ENCODE measurements at regions not wholly inside any gene's neighbourhood (a gene's known extent, or its start where the extent isn't known, plus 50 kb on each side); places are given as distances from the start of the nearest gene placed in this dataset.

GRCh38 chr13:94778986-94779385 lies 66.6 kb upstream of the SOX21 start:
- no peaks in the 10 kb centered on the region for H3K79me1 ChIP-seq (replicated peaks; ENCODE audit: low read length, poor library complexity, severe bottlenecking)
- no peak overlapping the region for H3K27ac ChIP-seq (ENCODE audit: low read length, poor library complexity, severe bottlenecking)
- no peak overlapping the region for H2BK15ac ChIP-seq (ENCODE audit: low read depth, poor library complexity, severe bottlenecking)
- H3K4me3 ChIP-seq (ENCODE audit: insufficient read depth in 1 of 2, low read depth in 1 of 2, low read length in 2 of 2), result no peak overlapping the region
- H3K9me3 ChIP-seq (ENCODE audit: control insufficient read depth, low read length), result no peaks in the 10 kb centered on the region
- H3K4me1 ChIP-seq (ENCODE audit: control insufficient read depth, insufficient read depth, low read depth, low read length), result no peaks in the 10 kb centered on the region
- WGBS, result 93% methylated on average over 4 of the region's 5 CpGs
- no peak overlapping the region for H2BK12ac ChIP-seq (ENCODE audit: low read length in 2 of 2)
- no peak overlapping the region for H3K14ac ChIP-seq (ENCODE audit: low read length in 2 of 2)
- no peak overlapping the region for H2AFZ ChIP-seq (ENCODE audit: low read depth, low read length)
- no peak overlapping the region for H2BK120ac ChIP-seq (ENCODE audit: low read depth, low read length)
- H2BK5ac ChIP-seq (ENCODE audit: low read depth, low read length, poor library complexity, severe bottlenecking), result no peak overlapping the region
- H4K8ac ChIP-seq (ENCODE audit: low read length), result no peak overlapping the region
- H2AK5ac ChIP-seq (ENCODE audit: low read length, severe bottlenecking), result no peak overlapping the region
- DNase-seq, result no peak
- no peak overlapping the region for H4K91ac ChIP-seq (ENCODE audit: low read length)
- H3K4me2 ChIP-seq (ENCODE audit: low read length, poor library complexity, severe bottlenecking), result no peak overlapping the region
- H3K9ac ChIP-seq (ENCODE audit: low read length), result no peak overlapping the region
- H3K4ac ChIP-seq (ENCODE audit: low read depth in 1 of 2, low read length in 2 of 2), result no peak overlapping the region
- H3K23ac ChIP-seq (ENCODE audit: low read length in 2 of 2), result no peak overlapping the region
- H3K27me3 ChIP-seq (ENCODE audit: control insufficient read depth in 1 of 2, insufficient read depth in 1 of 2, low read length in 2 of 2), result no peaks in the 10 kb centered on the region
- H3K36me3 ChIP-seq (ENCODE audit: control insufficient read depth in 1 of 2, insufficient read depth in 2 of 2, low read depth in 1 of 2, low read length in 2 of 2), result no peaks in the 10 kb centered on the region
- H3K18ac ChIP-seq (ENCODE audit: low read depth in 1 of 2, low read length in 2 of 2), result no peak overlapping the region

- Histone ChIP-seq H3K36me3 (ENCODE audit: control insufficient read depth in 1 of 2, insufficient read depth in 2 of 2, low read depth in 1 of 2, low read length in 2 of 2) (no peaks in the 10 kb centered on the region), H3K4ac (ENCODE audit: low read depth in 1 of 2, low read length in 2 of 2) (no peak overlapping the region), H2BK120ac (ENCODE audit: low read depth, low read length) (no peak overlapping the region), H3K27me3 (ENCODE audit: control insufficient read depth in 1 of 2, insufficient read depth in 1 of 2, low read length in 2 of 2) (no peaks in the 10 kb centered on the region), H3K23ac (ENCODE audit: low read length in 2 of 2) (no peak overlapping the region), H3K4me3 (ENCODE audit: insufficient read depth in 1 of 2, low read depth in 1 of 2, low read length in 2 of 2) (no peak overlapping the region), H2AFZ (ENCODE audit: low read depth, low read length) (no peak overlapping the region), H2BK12ac (ENCODE audit: low read length in 2 of 2) (no peak overlapping the region), H3K79me1 (replicated peaks; ENCODE audit: low read length, poor library complexity, severe bottlenecking) (no peaks in the 10 kb centered on the region), H3K4me2 (ENCODE audit: low read length, poor library complexity, severe bottlenecking) (no peak overlapping the region), H2BK5ac (ENCODE audit: low read depth, low read length, poor library complexity, severe bottlenecking) (no peak overlapping the region), H4K8ac (ENCODE audit: low read length) (no peak overlapping the region), H2BK15ac (ENCODE audit: low read depth, poor library complexity, severe bottlenecking) (no peak overlapping the region), H3K9me3 (ENCODE audit: control insufficient read depth, low read length) (no peaks in the 10 kb centered on the region), H3K27ac (ENCODE audit: low read length, poor library complexity, severe bottlenecking) (no peak overlapping the region), H3K9ac (ENCODE audit: low read length) (no peak overlapping the region), H3K4me1 (ENCODE audit: control insufficient read depth, insufficient read depth, low read depth, low read length) (no peaks in the 10 kb centered on the region), H3K18ac (ENCODE audit: low read depth in 1 of 2, low read length in 2 of 2) (no peak overlapping the region), H2AK5ac (ENCODE audit: low read length, severe bottlenecking) (no peak overlapping the region), H4K91ac (ENCODE audit: low read length) (no peak overlapping the region), H3K14ac (ENCODE audit: low read length in 2 of 2) (no peak overlapping the region)
- DNase-seq, result no peak
These were observed 66.2 kb upstream of the SOX21 start for GRCh38 chr13:94778585-94778984.

- peak; percentile 12 for DNase-seq
- no peak overlapping the region for H3K4me2 ChIP-seq (ENCODE audit: low read length, poor library complexity, severe bottlenecking)
- H3K27ac ChIP-seq (ENCODE audit: low read length, poor library complexity, severe bottlenecking), result no peak overlapping the region
- H3K14ac ChIP-seq (ENCODE audit: low read length in 2 of 2), result no peak overlapping the region
- no peak overlapping the region for H4K91ac ChIP-seq (ENCODE audit: low read length)
- H3K79me1 ChIP-seq (replicated peaks; ENCODE audit: low read length, poor library complexity, severe bottlenecking), result no peaks in the 10 kb centered on the region
- no peaks in the 10 kb centered on the region for H3K4me1 ChIP-seq (ENCODE audit: control insufficient read depth, insufficient read depth, low read depth, low read length)
- no peak overlapping the region for H2AFZ ChIP-seq (ENCODE audit: low read depth, low read length)
- H2BK12ac ChIP-seq (ENCODE audit: low read length in 2 of 2), result no peak overlapping the region
- WGBS, result no CpG with 5 or more reads among the region's 1 CpG
- no peak overlapping the region for H3K18ac ChIP-seq (ENCODE audit: low read depth in 1 of 2, low read length in 2 of 2)
- H3K27me3 ChIP-seq (ENCODE audit: control insufficient read depth in 1 of 2, insufficient read depth in 1 of 2, low read length in 2 of 2), result no peaks in the 10 kb centered on the region
- H3K9me3 ChIP-seq (ENCODE audit: control insufficient read depth, low read length), result no peaks in the 10 kb centered on the region
- no peak overlapping the region for H2AK5ac ChIP-seq (ENCODE audit: low read length, severe bottlenecking)
- no peak overlapping the region for H3K9ac ChIP-seq (ENCODE audit: low read length)
- no peak overlapping the region for H3K4ac ChIP-seq (ENCODE audit: low read depth in 1 of 2, low read length in 2 of 2)
- no peaks in the 10 kb centered on the region for H3K36me3 ChIP-seq (ENCODE audit: control insufficient read depth in 1 of 2, insufficient read depth in 2 of 2, low read depth in 1 of 2, low read length in 2 of 2)
- H3K23ac ChIP-seq (ENCODE audit: low read length in 2 of 2), result no peak overlapping the region
- H2BK5ac ChIP-seq (ENCODE audit: low read depth, low read length, poor library complexity, severe bottlenecking), result no peak overlapping the region
- H2BK15ac ChIP-seq (ENCODE audit: low read depth, poor library complexity, severe bottlenecking), result no peak overlapping the region
- no peak overlapping the region for H4K8ac ChIP-seq (ENCODE audit: low read length)
- H2BK120ac ChIP-seq (ENCODE audit: low read depth, low read length), result no peak overlapping the region
- H3K4me3 ChIP-seq (ENCODE audit: insufficient read depth in 1 of 2, low read depth in 1 of 2, low read length in 2 of 2), result no peak overlapping the region
These were observed 64.6 kb upstream of the SOX21 start for GRCh38 chr13:94776956-94777355.

GRCh38 chr13:94776300-94776699 lies 64.0 kb upstream of the SOX21 start:
- no peak overlapping the region for H2BK120ac ChIP-seq (ENCODE audit: low read depth, low read length)
- WGBS, result 93% methylated on average over 11 of the region's 11 CpGs

More at GRCh38 chr13:94776300-94776699, 64.0 kb upstream of the SOX21 start:
- Histone ChIP-seq H3K36me3 (ENCODE audit: control insufficient read depth in 1 of 2, insufficient read depth in 2 of 2, low read depth in 1 of 2, low read length in 2 of 2) (no peaks in the 10 kb centered on the region), H3K23ac (ENCODE audit: low read length in 2 of 2) (no peak overlapping the region), H3K9ac (ENCODE audit: low read length) (no peak overlapping the region), H3K27me3 (ENCODE audit: control insufficient read depth in 1 of 2, insufficient read depth in 1 of 2, low read length in 2 of 2) (no peaks in the 10 kb centered on the region), H2BK15ac (ENCODE audit: low read depth, poor library complexity, severe bottlenecking) (no peak overlapping the region), H3K4me1 (ENCODE audit: control insufficient read depth, insufficient read depth, low read depth, low read length) (no peaks in the 10 kb centered on the region), H2BK12ac (ENCODE audit: low read length in 2 of 2) (no peak overlapping the region), H3K4ac (ENCODE audit: low read depth in 1 of 2, low read length in 2 of 2) (no peak overlapping the region), H3K14ac (ENCODE audit: low read length in 2 of 2) (no peak overlapping the region), H3K79me1 (replicated peaks; ENCODE audit: low read length, poor library complexity, severe bottlenecking) (no peaks in the 10 kb centered on the region), H3K9me3 (ENCODE audit: control insufficient read depth, low read length) (no peaks in the 10 kb centered on the region), H4K91ac (ENCODE audit: low read length) (no peak overlapping the region), H3K4me3 (ENCODE audit: insufficient read depth in 1 of 2, low read depth in 1 of 2, low read length in 2 of 2) (no peak overlapping the region), H2AFZ (ENCODE audit: low read depth, low read length) (no peak overlapping the region), H3K4me2 (ENCODE audit: low read length, poor library complexity, severe bottlenecking) (no peak overlapping the region), H4K8ac (ENCODE audit: low read length) (no peak overlapping the region), H2AK5ac (ENCODE audit: low read length, severe bottlenecking) (no peak overlapping the region), H2BK5ac (ENCODE audit: low read depth, low read length, poor library complexity, severe bottlenecking) (no peak overlapping the region), H3K18ac (ENCODE audit: low read depth in 1 of 2, low read length in 2 of 2) (no peak overlapping the region), H3K27ac (ENCODE audit: low read length, poor library complexity, severe bottlenecking) (no peak overlapping the region)
- no peak for DNase-seq
